ENCODE measurements at regions not wholly inside any gene's neighbourhood (a gene's known extent, or its start where the extent isn't known, plus 50 kb on each side); places are given as distances from the start of the nearest gene placed in this dataset.

GRCh38 chr17:79174193-79174765, 99.7 kb downstream of the ENGASE start:
- Histone ChIP-seq H3K27me3 (replicated peaks; ENCODE audit: control insufficient read depth, insufficient read depth, low read length) (peaks cover 4% of the 10 kb centered on the region), H3K4me3 (ENCODE audit: low read depth, low read length) (no peak overlapping the region), H3K4me1 (no peaks in the 10 kb centered on the region), H3K9me3 (no peaks in the 10 kb centered on the region), H3K36me3 (ENCODE audit: control insufficient read depth, insufficient read depth, low read length) (no peaks in the 10 kb centered on the region)
- H3K9me3 Mint-ChIP-seq (ENCODE audit: unreplicated experiment) = no peaks in the 10 kb centered on the region
- no peak for TF ChIP-seq CTCF (IDR thresholded peaks at IDR 0.05; ENCODE audit: insufficient read depth in 1 of 2, low read depth in 1 of 2, low read length in 1 of 2, severe bottlenecking in 1 of 2, unreplicated experiment in 1 of 2)
- BruUV-seq (replicated peaks) = no TSS peak
- no peaks in the 10 kb centered on the region for H3K36me3 Mint-ChIP-seq (ENCODE audit: insufficient read depth, unreplicated experiment)
- no peak overlapping the region for H3K4me3 Mint-ChIP-seq (ENCODE audit: unreplicated experiment)
- ChIA-PET POLR2A (no interaction called here), CTCF (no interaction called here)
- intact Hi-C loops (cut with micrococcal nuclease; ENCODE audit: unreplicated experiment) = no loop called here
- peaks cover 26% of the 10 kb centered on the region for H3K27me3 Mint-ChIP-seq (ENCODE audit: insufficient read depth, unreplicated experiment)
- DNase-seq = no peak
- no peak overlapping the region for H3K27ac Mint-ChIP-seq (ENCODE audit: unreplicated experiment)
- H3K4me1 Mint-ChIP-seq (ENCODE audit: low read depth, unreplicated experiment) = no peaks in the 10 kb centered on the region

GRCh38 chr17:79171188-79171587, 96.6 kb downstream of the ENGASE start:
- no peaks in the 10 kb centered on the region for H3K9me3 Mint-ChIP-seq (ENCODE audit: unreplicated experiment)
- 0 out of 2 replicates have a peak, but pooled peaks cover under 1% of the 10 kb centered on the region for H3K4me1 ChIP-seq
- DNase-seq = no peak
- H3K27me3 ChIP-seq (replicated peaks; ENCODE audit: control insufficient read depth, insufficient read depth, low read length) = peaks cover 3% of the 10 kb centered on the region; the same call in 1 of the 2 replicates
- intact Hi-C loops (cut with micrococcal nuclease; ENCODE audit: unreplicated experiment) = no loop called here
- CTCF ChIA-PET = no interaction called here
- no peak for TF ChIP-seq CTCF (IDR thresholded peaks at IDR 0.05; ENCODE audit: insufficient read depth in 1 of 2, low read depth in 1 of 2, low read length in 1 of 2, severe bottlenecking in 1 of 2, unreplicated experiment in 1 of 2)
- no peaks in the 10 kb centered on the region for H3K36me3 Mint-ChIP-seq (ENCODE audit: insufficient read depth, unreplicated experiment)
- POLR2A ChIA-PET = no interaction called here
- no peak overlapping the region for H3K27ac Mint-ChIP-seq (ENCODE audit: unreplicated experiment)
- BruUV-seq (replicated peaks) = no TSS peak
- H3K4me1 Mint-ChIP-seq (ENCODE audit: low read depth, unreplicated experiment) = no peaks in the 10 kb centered on the region
- no peaks in the 10 kb centered on the region for H3K36me3 ChIP-seq (ENCODE audit: control insufficient read depth, insufficient read depth, low read length)
- H3K9me3 ChIP-seq = no peaks in the 10 kb centered on the region
- H3K27me3 Mint-ChIP-seq (ENCODE audit: insufficient read depth, unreplicated experiment) = peaks cover 25% of the 10 kb centered on the region
- no peak overlapping the region for H3K4me3 Mint-ChIP-seq (ENCODE audit: unreplicated experiment)
- no peak overlapping the region for H3K4me3 ChIP-seq (ENCODE audit: low read depth, low read length)

GRCh38 chr17:79169861-79170260, 95.2 kb downstream of the ENGASE start:
- peaks cover 3% of the 10 kb centered on the region; the same call in 1 of the 2 replicates for H3K27me3 ChIP-seq (replicated peaks; ENCODE audit: control insufficient read depth, insufficient read depth, low read length)
- no peak overlapping the region for H3K4me3 ChIP-seq (ENCODE audit: low read depth, low read length)
- peaks cover 5% of the 10 kb centered on the region; the same call in 1 of the 2 replicates for H3K4me1 ChIP-seq
- H3K9me3 ChIP-seq = no peaks in the 10 kb centered on the region
- intact Hi-C loops (cut with micrococcal nuclease; ENCODE audit: unreplicated experiment) = no loop called here
- POLR2A ChIA-PET = no interaction called here
- TF ChIP-seq CTCF (IDR thresholded peaks at IDR 0.05; ENCODE audit: insufficient read depth in 1 of 2, low read depth in 1 of 2, low read length in 1 of 2, severe bottlenecking in 1 of 2, unreplicated experiment in 1 of 2) = no peak
- BruUV-seq (replicated peaks) = no TSS peak
- no peak overlapping the region for H3K4me3 Mint-ChIP-seq (ENCODE audit: unreplicated experiment)
- H3K36me3 ChIP-seq (ENCODE audit: control insufficient read depth, insufficient read depth, low read length) = no peaks in the 10 kb centered on the region
- no peaks in the 10 kb centered on the region for H3K36me3 Mint-ChIP-seq (ENCODE audit: insufficient read depth, unreplicated experiment)
- no peaks in the 10 kb centered on the region for H3K4me1 Mint-ChIP-seq (ENCODE audit: low read depth, unreplicated experiment)
- CTCF ChIA-PET = no interaction called here
- no peaks in the 10 kb centered on the region for H3K9me3 Mint-ChIP-seq (ENCODE audit: unreplicated experiment)
- H3K27me3 Mint-ChIP-seq (ENCODE audit: insufficient read depth, unreplicated experiment) = peaks cover 24% of the 10 kb centered on the region
- H3K27ac Mint-ChIP-seq (ENCODE audit: unreplicated experiment) = no peak overlapping the region
- no peak for DNase-seq

All from Caco-2 (cell line).